ENCODE measurements at regions not wholly inside any gene's neighbourhood (a gene's known extent, or its start where the extent isn't known, plus 50 kb on each side); places are given as distances from the start of the nearest gene placed in this dataset.

GRCh38 chr7:32140210-32140939, 70.2 kb upstream of the PDE1C start:
- no peak for TF ChIP-seq CTCF (IDR thresholded peaks at IDR 0.05; ENCODE audit: unreplicated experiment in 3 of 3)
- Mint-ChIP-seq H3K9me3 (no peaks in the 10 kb centered on the region), H3K36me3 (ENCODE audit: low read depth) (no peaks in the 10 kb centered on the region), H3K27ac (no peak overlapping the region), H3K4me3 (no peak overlapping the region), H3K4me1 (peaks cover 11% of the 10 kb centered on the region), H3K27me3 (ENCODE audit: low read depth) (no peaks in the 10 kb centered on the region)

GRCh38 chr7:32137059-32137458, 66.9 kb upstream of the PDE1C start:
- no peak for TF ChIP-seq CTCF (IDR thresholded peaks at IDR 0.05; ENCODE audit: unreplicated experiment in 3 of 3)
- no peak overlapping the region for H3K27ac Mint-ChIP-seq
- no peak overlapping the region for H3K4me3 Mint-ChIP-seq
- H3K27me3 Mint-ChIP-seq (ENCODE audit: low read depth) = no peaks in the 10 kb centered on the region
- no peaks in the 10 kb centered on the region for H3K4me1 Mint-ChIP-seq
- peaks cover 15% of the 10 kb centered on the region for H3K9me3 Mint-ChIP-seq
- H3K36me3 Mint-ChIP-seq (ENCODE audit: low read depth) = no peaks in the 10 kb centered on the region

GRCh38 chr7:32131091-32131490, 60.9 kb upstream of the PDE1C start:
- H3K27ac Mint-ChIP-seq = no peak overlapping the region
- H3K27me3 Mint-ChIP-seq (ENCODE audit: low read depth) = no peaks in the 10 kb centered on the region
- H3K4me1 Mint-ChIP-seq = no peaks in the 10 kb centered on the region
- TF ChIP-seq CTCF (IDR thresholded peaks at IDR 0.05; ENCODE audit: unreplicated experiment in 3 of 3) = no peak
- no peaks in the 10 kb centered on the region for H3K36me3 Mint-ChIP-seq (ENCODE audit: low read depth)
- H3K4me3 Mint-ChIP-seq = no peak overlapping the region
- peaks cover 22% of the 10 kb centered on the region for H3K9me3 Mint-ChIP-seq

GRCh38 chr7:32126843-32127242, 56.6 kb upstream of the PDE1C start:
- no peaks in the 10 kb centered on the region for H3K27me3 Mint-ChIP-seq (ENCODE audit: low read depth)

More at GRCh38 chr7:32126843-32127242, 56.6 kb upstream of the PDE1C start:
- Mint-ChIP-seq H3K27ac (no peak overlapping the region), H3K36me3 (ENCODE audit: low read depth) (no peaks in the 10 kb centered on the region), H3K4me3 (no peak overlapping the region), H3K4me1 (no peaks in the 10 kb centered on the region), H3K9me3 (peaks cover 29% of the 10 kb centered on the region)
- no peak for TF ChIP-seq CTCF (IDR thresholded peaks at IDR 0.05; ENCODE audit: unreplicated experiment in 3 of 3)

Measured in nephron (organoid).